Fibroblast of peridontal ligament (primary cell): ENCODE measurements at regions not wholly inside any gene's neighbourhood (a gene's known extent, or its start where the extent isn't known, plus 50 kb on each side); places are given as distances from the start of the nearest gene placed in this dataset.

Experiments used
- DNase-seq: peaks from one replicate; pipeline ENCODE4 v3.0.0-alpha.2; 2010; ENCODE audit errors: extremely low read depth

DNA sequence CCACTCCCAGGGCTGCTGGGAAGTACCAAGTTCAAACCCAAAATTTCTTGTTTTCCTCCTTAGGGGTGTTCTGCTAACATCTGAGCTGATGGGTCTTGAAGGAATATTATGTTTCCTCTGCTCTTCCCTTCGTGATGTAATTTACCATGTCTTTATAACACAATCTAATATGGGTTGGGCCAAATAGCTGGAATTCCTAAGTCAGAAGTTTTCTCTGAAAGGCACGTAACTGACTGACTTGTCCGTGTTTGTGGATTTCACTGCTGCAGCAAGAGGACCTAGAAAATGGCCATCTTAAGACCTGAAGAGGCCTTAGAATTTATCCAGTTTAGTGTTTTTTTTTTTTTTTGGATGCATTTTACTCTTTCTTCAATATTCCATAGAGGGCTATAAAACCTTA, 256.7 kb downstream of the DCDC2C start:
- no peak for DNase-seq

- no peak for DNase-seq
These were observed 259.3 kb downstream of the DCDC2C start for GRCh38 chr2:3962719-3963118.

GRCh38 chr2:3965211-3965610, 261.8 kb downstream of the DCDC2C start:
- DNase-seq = no peak

- DNase-seq = no peak
These were observed 262.6 kb downstream of the DCDC2C start for GRCh38 chr2:3965953-3966352.

GRCh38 chr2:3966470-3966869, 263.1 kb downstream of the DCDC2C start:
- DNase-seq = no peak

- no peak for DNase-seq
These were observed 265.4 kb downstream of the DCDC2C start for GRCh38 chr2:3968736-3969135.

GRCh38 chr2:3970791-3971651, 267.6 kb downstream of the DCDC2C start:
- DNase-seq = no peak

GRCh38 chr2:3971652-3972192, 268.3 kb downstream of the DCDC2C start:
- DNase-seq = no peak

- no peak for DNase-seq
These were observed 269.0 kb downstream of the DCDC2C start for GRCh38 chr2:3972377-3972776.

DNA sequence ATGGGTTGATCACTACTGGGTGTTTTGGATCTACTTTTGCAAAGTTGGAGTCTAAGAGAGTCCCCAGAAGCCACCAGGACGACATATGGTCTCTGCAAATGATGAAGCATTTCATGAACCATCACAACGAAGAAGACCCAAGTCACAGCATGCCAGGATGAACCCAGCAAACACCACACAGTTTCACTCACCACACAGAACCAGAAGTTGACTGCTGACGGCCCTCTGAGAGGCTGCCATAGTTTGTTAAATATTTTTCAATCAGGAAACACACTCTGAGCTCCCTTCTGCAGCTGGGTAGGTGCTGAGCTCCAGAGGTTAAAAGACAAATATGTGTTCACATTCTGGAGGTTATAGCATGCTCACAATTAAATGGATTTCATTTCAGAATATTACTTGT, 271.4 kb downstream of the DCDC2C start:
- no peak for DNase-seq

DNA sequence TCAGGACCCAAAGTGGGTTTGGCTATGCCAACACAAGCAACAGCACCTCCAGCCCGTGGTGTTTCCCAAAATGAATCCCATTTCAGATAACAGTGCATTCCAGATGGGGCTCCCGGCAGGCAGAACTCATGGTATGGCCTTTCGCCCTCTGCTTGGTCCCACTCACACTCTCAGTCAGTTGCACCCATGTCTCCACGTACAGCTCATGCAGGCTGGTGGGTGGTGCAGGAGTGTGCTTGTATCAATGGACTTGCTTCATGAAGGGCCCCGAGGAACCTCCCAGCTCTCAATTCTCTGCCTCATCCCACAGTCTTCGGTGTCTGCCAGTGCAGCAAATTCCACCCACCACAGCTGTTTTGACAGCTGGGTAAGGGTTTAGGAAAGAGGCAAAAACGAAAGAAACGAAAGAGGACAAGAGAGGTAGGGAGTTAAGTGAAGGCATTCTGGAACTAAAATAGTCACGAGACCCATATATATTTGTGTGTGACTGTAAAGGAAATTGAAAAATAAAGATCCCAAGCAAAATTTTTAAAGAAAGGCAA, 278.1 kb downstream of the DCDC2C start:
- DNase-seq = no peak

DNA sequence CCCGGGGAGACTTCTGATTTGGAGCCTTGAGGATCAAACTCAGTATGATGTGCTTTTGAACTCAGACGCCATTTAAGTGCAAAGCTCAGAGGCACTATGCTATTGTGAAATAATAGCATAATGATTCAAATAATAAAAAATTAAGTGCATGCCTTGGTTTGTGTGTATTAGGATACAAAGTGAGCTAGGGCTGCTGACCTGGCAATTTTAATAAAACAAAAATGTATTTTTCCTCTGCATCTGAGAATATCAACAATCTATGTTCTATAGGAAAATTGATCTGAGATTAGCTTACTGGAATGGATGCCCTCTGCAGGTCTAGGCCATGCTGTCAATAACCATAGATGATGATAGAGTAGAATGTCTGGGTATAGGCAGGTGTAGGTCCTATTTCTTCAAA, 278.8 kb downstream of the DCDC2C start:
- no peak for DNase-seq

- no peak for DNase-seq
These were observed 282.7 kb downstream of the DCDC2C start for GRCh38 chr2:3986063-3986462.

DNA sequence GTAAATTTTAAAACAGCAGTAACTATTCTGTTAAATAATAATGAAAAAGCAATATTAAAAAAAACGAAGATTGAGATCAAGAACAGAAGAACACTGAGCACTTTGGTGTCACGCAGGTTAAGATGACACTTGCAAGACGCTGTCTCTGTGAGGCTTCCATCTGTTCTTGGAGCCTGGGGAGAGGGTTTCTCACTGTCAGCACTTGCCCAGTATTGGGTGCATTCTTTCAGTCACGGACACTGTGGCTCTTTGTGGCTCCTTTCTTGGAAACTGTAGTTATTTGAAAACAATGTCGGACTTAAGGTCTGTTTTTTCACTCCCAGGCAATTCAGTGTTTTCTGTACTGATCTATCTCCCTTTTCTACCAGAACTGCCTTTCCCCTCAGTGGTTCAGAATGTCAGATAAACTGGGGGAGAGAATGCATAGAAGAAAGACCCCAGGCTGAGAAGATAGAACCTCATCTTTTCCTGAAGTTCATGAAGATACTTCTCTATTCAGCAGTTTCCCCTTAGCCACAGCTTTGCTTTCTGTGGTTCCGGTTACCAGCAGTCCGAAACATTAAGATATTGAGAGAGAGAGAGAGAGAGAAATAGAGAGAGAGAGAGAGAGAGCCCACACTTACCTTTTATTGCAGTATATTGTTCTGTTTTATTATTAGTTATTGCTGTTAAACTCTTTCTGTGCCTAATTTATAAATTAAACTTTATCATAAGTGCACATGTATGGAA, 283.3 kb downstream of the DCDC2C start:
- no peak for DNase-seq

GRCh38 chr2:4002841-4003403, 299.5 kb downstream of the DCDC2C start:
- DNase-seq = no peak

GRCh38 chr2:4012197-4012596, 308.8 kb downstream of the DCDC2C start:
- DNase-seq = no peak

DNA sequence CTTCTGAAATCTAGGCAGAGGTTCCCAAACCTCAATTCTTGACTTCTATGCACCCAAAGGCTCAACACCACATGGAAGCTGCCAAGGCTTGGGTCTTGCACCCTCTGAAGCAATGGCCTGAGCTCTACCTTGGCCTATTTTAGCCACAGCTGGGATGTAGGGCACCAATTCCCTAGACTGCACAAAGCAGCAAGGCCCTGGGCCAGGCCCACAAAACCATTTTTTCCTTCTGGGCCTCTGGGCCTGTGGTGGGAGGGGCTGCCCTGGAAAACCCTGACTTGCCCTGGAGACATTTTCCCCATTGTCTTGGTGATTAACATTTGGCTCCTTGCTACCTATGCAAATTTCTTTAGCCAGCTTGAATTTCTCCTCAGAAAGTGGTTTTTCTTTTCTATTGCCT, 315.2 kb downstream of the DCDC2C start:
- DNase-seq = no peak

DNA sequence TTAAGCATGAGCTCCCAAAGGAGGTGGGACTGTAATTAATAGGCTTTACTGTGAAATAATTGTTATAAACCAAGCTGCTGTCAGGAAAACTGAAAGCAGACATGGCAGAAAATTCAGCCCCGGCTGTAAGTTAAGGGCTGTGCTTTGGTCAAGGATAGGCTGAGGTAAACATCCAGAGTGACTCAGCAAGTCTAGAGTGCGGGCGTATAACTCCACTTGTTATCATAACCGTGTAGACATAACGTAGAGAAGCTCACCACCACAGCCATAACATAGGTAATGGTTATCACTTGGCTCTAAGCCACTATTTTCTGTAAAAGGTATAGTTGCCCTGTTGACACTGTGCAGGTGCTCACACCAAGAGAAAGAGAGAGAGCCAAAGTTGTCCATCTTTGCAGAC, 316.8 kb downstream of the DCDC2C start:
- DNase-seq = no peak

DNA sequence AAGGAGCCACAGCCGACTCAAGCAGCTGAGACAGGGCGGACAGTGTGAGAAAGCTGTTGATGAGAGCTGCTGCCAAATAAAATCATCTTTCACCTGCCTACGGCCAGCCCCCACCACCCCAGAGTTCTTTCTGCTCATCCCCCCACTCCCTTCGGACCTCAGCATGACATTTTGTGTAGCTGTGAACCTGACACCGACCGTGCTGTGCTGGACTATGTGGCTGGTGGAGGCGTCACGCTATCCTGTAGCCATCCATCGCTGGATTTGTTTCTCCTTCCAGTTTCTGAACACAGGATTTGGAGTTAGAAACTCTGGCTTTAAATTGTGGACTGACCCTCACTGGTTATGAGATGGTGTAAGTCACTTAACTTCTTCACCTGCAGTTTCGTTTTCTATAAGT, 317.3 kb downstream of the DCDC2C start:
- DNase-seq = no peak

DNA sequence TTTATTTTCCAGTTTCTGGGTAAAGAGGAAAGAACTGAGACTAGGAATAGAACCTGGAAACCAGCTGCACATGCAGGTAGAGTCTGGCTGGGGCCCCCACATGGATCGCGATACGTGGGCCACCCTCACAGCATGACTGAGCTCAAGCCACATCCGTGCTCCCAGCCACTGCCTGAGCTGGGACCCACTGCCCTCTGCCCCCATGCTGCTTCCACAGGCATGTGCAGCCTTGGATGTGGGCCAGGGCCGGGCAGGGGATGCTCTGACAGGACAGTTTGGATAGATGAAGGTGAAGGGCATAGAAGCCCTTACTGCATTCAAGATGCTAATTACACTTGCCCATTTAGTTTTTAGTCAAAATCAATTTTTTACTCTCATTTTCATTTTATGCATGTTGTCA, 321.2 kb downstream of the DCDC2C start:
- DNase-seq = no peak

- DNase-seq = no peak
These were observed 325.7 kb downstream of the DCDC2C start for GRCh38 chr2:4029081-4029480.

DNA sequence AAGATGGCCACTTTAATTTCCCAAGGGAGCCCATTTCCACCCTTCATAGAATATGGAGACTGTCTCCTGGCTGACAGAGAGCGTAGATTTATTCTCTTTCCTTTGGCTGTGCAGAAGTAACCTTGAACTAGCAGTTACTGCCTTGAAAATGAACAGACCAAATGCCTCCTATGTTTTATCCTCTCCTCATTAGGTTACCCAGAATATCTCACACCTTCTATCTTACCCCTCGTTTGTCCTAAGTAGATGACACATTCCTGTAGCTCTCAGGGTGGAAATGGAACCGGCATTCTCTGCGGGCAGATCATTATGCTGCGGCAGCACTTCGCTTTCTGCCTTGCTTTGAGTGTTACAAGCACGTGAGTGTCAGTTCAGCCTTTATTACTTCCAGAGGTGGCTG, 336.5 kb downstream of the DCDC2C start:
- no peak for DNase-seq
